Hepatocyte (in vitro differentiated cells): ENCODE measurements at regions not wholly inside any gene's neighbourhood (a gene's known extent, or its start where the extent isn't known, plus 50 kb on each side); places are given as distances from the start of the nearest gene placed in this dataset.

Source experiments
- EZH2 ChIP-seq: fragments of 200-600 bp; sonication (generic); IDR thresholded peaks from 2 replicates; pipeline ENCODE4 v1.6.1; 2016; ENCODE audit warnings: antibody characterized with exemption, mild to moderate bottlenecking, borderline replicate concordance
- EZH2phosphoT487 ChIP-seq: fragments of 200-600 bp; sonication (generic); IDR thresholded peaks from one replicate; pipeline ENCODE4 v1.6.1; 2018; ENCODE audit warnings: antibody characterized with exemption, mild to moderate bottlenecking, low read depth, moderate library complexity; ENCODE audit not compliant: unreplicated experiment, severe bottlenecking

DNA sequence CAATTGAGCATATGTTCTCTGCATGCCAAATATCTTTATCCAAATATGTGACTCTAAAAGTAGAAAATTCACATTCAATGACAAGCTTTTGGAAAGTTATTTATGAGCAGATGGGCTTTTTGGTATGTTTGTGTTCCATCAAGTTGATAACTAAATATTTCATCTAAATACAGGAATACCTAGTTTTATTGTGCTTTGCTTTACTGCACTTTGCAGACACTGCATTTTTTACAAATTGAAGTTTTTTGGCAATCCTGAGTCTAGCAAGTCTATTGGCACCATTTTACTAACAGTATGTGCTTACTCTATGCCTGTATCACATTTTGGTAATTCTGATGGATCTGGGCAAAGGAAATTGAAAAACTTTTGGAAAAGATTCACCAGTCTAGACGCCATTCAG, 133.8 kb downstream of the ATXN7L3B start:
- TF ChIP-seq EZH2phosphoT487 (no peak), EZH2 (no peak)
